Testis (tissue), 2 donors: ENCODE measurements at regions not wholly inside any gene's neighbourhood (a gene's known extent, or its start where the extent isn't known, plus 50 kb on each side); places are given as distances from the start of the nearest gene placed in this dataset.

Experiments used
- CTCF ChIP-seq, 3 experiments: fragments of 450-650 bp in 2 of 3; fragments of 200-600 bp in 1 of 3; sonication (generic) in 1 of 3; IDR thresholded peaks; one replicate each; pipeline ENCODE4 v1.5.1; 2016 to 2019; ENCODE audit warnings: antibody characterized with exemption in 3 of 3, mild to moderate bottlenecking in 2 of 3, moderate library complexity in 1 of 3
- POLR2A ChIP-seq: fragments of 450-650 bp; IDR thresholded peaks from one replicate; pipeline ENCODE4 v1.6.1; 2017; ENCODE audit warnings: antibody characterized with exemption, mild to moderate bottlenecking, moderate library complexity

DNA sequence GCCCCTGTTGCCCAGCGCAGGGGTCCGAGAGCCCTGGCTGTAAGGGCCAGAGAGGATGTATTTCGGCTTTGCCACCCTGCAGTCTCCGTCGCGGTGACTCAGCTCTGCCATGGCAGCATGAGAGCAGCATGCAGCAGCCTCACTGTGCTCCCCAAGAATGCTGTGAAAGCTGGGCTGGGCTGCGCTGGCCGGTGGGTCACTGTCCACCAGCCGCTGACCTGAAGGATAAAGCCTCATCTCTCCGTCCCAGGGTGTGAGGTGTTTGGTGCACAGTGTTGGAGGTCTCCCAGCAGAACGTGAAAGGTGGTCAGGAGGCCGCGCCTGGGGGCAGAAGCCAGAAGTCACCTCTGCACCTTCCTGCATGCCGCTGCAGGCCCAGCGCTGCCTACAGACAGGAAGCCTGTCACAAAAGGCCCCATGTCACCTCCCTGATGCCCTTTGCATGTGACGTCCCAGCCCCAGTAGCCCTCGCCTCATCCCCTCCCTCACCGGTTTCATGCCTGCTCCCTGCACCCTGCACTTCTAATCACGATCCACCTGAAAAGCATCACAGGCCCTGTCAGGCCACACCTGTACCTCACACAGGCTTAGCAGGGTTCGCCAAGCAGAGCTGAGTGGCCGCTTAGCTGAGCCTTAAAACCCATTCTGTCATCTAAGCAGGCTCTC is 342.1 kb downstream of the EIPR1 start:
- TF ChIP-seq POLR2A: no peak
- TF ChIP-seq CTCF (IDR thresholded peaks at IDR 0.05): no peak
